Loucy (cell line): ENCODE measurements at regions not wholly inside any gene's neighbourhood (a gene's known extent, or its start where the extent isn't known, plus 50 kb on each side); places are given as distances from the start of the nearest gene placed in this dataset.
"Not testable (repeated sequence)": the region's sequence is repeated elsewhere in the genome, so short reads cannot be mapped to it uniquely, and the experiment has no call there.

Experiments used
- H2AFZ ChIP-seq: fragments of 200-600 bp; sonication (generic); 2 replicates; pipeline ENCODE4 v1.6.0; 2016; ENCODE audit warnings: antibody characterized with exemption, mild to moderate bottlenecking, low read length, moderate library complexity
- H3F3A ChIP-seq: fragments of 200-600 bp; 2 replicates; pipeline ENCODE4 v1.6.0; 2016; ENCODE audit warnings: antibody characterized with exemption, low read depth, mild to moderate bottlenecking
- H3K27me3 ChIP-seq: fragments of 200-600 bp; sonication (generic); 2 replicates; pipeline ENCODE4 v1.6.1; 2014; ENCODE audit warnings: low read length, mild to moderate bottlenecking; ENCODE audit not compliant: insufficient read depth, poor library complexity, severe bottlenecking
- H3K36me3 ChIP-seq: fragments of 200-600 bp; sonication (generic); 2 replicates; pipeline ENCODE4 v1.6.1; 2016; ENCODE audit warnings: low read length; ENCODE audit not compliant: insufficient read depth
- H3K4me1 ChIP-seq: fragments of 200-600 bp; sonication (generic); 2 replicates; pipeline ENCODE4 v1.5.1; 2014; ENCODE audit warnings: low read length, mild to moderate bottlenecking; ENCODE audit not compliant: insufficient read depth, poor library complexity, severe bottlenecking
- H3K4me2 ChIP-seq: fragments of 200-600 bp; sonication (generic); 2 replicates; pipeline ENCODE4 v1.6.0; 2014; ENCODE audit warnings: antibody characterized with exemption, low read length, low read depth, mild to moderate bottlenecking; ENCODE audit not compliant: poor library complexity, severe bottlenecking
- H3K4me3 ChIP-seq: fragments of 200-600 bp; sonication (generic); 2 replicates; pipeline ENCODE4 v1.5.1; 2014; ENCODE audit warnings: low read length, mild to moderate bottlenecking, mixed read lengths; ENCODE audit not compliant: poor library complexity, severe bottlenecking
- H3K79me2 ChIP-seq: fragments of 200-600 bp; sonication (generic); 2 replicates; pipeline ENCODE4 v1.6.1; 2014; ENCODE audit warnings: low read length; ENCODE audit not compliant: insufficient read depth
- H3K9ac ChIP-seq: fragments of 200-600 bp; sonication (generic); 2 replicates; pipeline ENCODE4 v1.6.0; 2014; ENCODE audit warnings: mild to moderate bottlenecking, low read depth, low read length, moderate library complexity; ENCODE audit not compliant: poor library complexity, severe bottlenecking
- H3K9me2 ChIP-seq: fragments of 200-600 bp; sonication (generic); replicated peaks from 2 replicates; pipeline ENCODE4 v1.6.1; 2016; ENCODE audit warnings: low read depth, low read length, mixed read lengths
- H3K9me3 ChIP-seq: fragments of 200-600 bp; sonication (generic); 2 replicates; pipeline ENCODE4 v1.6.1; 2014; ENCODE audit warnings: mild to moderate bottlenecking, antibody characterized with exemption, low read length, low read depth; ENCODE audit not compliant: insufficient read depth
- H4K20me1 ChIP-seq: fragments of 200-600 bp; sonication (generic); 2 replicates; pipeline ENCODE4 v1.6.0; 2014; ENCODE audit warnings: antibody characterized with exemption, low read length, mild to moderate bottlenecking; ENCODE audit not compliant: insufficient read depth, poor library complexity, severe bottlenecking
- EZH2phosphoT487 ChIP-seq: fragments of 200-600 bp; IDR thresholded peaks from 2 replicates; pipeline ENCODE4 v1.6.1; 2018; ENCODE audit warnings: antibody characterized with exemption, mild to moderate bottlenecking, moderate library complexity, borderline replicate concordance
- TF ChIP-seq, protein P1 (sequence below): fragments of 200-600 bp; sonication (generic); conservative IDR thresholded peaks from 2 replicates; pipeline ENCODE4 v1.5.1; 2014; ENCODE audit warnings: mild to moderate bottlenecking, antibody characterized with exemption, low read length

GRCh38 chr11:81237139-81237538 is 1496.5 kb downstream of the FAM181B start:
- Histone ChIP-seq H3K79me2 (no peaks in the 10 kb centered on the region), H3F3A (no peaks in the 10 kb centered on the region), H3K9me2 (no peaks in the 10 kb centered on the region), H3K4me2 (no peak overlapping the region), H3K27me3 (no peaks in the 10 kb centered on the region), H3K4me3 (no peak overlapping the region), H3K9me3 (no peaks in the 10 kb centered on the region), H4K20me1 (no peaks in the 10 kb centered on the region), H2AFZ (no peak overlapping the region), H3K9ac (no peak overlapping the region), H3K4me1 (no peaks in the 10 kb centered on the region), H3K36me3 (no peaks in the 10 kb centered on the region)
- TF ChIP-seq, protein P1, sequence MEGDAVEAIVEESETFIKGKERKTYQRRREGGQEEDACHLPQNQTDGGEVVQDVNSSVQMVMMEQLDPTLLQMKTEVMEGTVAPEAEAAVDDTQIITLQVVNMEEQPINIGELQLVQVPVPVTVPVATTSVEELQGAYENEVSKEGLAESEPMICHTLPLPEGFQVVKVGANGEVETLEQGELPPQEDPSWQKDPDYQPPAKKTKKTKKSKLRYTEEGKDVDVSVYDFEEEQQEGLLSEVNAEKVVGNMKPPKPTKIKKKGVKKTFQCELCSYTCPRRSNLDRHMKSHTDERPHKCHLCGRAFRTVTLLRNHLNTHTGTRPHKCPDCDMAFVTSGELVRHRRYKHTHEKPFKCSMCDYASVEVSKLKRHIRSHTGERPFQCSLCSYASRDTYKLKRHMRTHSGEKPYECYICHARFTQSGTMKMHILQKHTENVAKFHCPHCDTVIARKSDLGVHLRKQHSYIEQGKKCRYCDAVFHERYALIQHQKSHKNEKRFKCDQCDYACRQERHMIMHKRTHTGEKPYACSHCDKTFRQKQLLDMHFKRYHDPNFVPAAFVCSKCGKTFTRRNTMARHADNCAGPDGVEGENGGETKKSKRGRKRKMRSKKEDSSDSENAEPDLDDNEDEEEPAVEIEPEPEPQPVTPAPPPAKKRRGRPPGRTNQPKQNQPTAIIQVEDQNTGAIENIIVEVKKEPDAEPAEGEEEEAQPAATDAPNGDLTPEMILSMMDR: peak; percentile 63
- TF ChIP-seq EZH2phosphoT487: no peak

DNA sequence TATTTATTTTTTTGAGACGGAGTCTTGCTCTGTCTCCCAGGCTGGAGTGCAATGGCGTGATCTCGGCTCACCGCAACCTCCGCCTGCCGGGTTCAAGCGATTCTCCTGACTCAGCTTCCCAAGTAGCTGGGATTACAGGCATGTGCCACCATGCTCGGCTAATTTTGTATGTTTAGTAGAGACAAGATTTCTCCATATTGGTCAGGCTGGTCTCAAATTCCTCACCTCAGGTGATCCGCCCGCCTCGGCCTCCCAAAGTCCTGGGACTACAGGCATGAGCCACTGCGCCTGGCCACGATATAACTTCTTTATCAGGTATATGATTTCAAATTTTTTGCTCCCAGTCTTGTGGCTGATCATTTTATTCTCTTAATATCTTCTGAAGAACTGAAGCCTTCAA is 1506.3 kb downstream of the FAM181B start:
- not testable (repeated sequence) for H3K27me3 ChIP-seq, H3K79me2 ChIP-seq, H2AFZ ChIP-seq, H4K20me1 ChIP-seq, H3K4me2 ChIP-seq, H3F3A ChIP-seq, H3K9ac ChIP-seq, H3K9me2 ChIP-seq, H3K4me1 ChIP-seq, H3K9me3 ChIP-seq, H3K36me3 ChIP-seq, H3K4me3 ChIP-seq

DNA sequence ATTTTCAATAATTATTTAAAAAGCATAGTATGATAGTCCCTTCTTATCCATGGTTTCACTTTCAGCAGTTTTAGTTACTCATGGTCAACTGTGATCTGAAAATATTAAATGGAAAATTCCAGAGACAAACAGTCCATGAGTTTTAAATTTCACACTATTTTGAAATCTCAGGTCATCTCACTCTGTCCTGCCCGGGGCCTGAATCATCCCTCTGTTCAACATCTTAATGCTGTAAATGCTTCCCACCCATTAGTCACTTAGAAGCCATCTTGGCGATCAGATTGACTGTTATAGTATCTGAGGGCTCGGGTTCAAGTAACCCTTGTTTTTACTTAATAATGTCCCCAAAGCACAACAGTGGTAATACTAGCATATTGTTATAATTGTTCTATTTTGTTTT is 1509.3 kb downstream of the FAM181B start:
- H2AFZ ChIP-seq: no peak overlapping the region
- H4K20me1 ChIP-seq: no peaks in the 10 kb centered on the region
- H3K4me2 ChIP-seq: no peak overlapping the region
- no peak overlapping the region for H3K9ac ChIP-seq
- no peaks in the 10 kb centered on the region for H3K4me1 ChIP-seq
- no peaks in the 10 kb centered on the region for H3K9me2 ChIP-seq
- H3K27me3 ChIP-seq: no peaks in the 10 kb centered on the region
- H3K9me3 ChIP-seq: no peaks in the 10 kb centered on the region
- no peaks in the 10 kb centered on the region for H3K36me3 ChIP-seq
- no peaks in the 10 kb centered on the region for H3F3A ChIP-seq
- H3K79me2 ChIP-seq: no peaks in the 10 kb centered on the region
- TF ChIP-seq, protein P1: no peak
- TF ChIP-seq EZH2phosphoT487: no peak
- H3K4me3 ChIP-seq: no peak overlapping the region

- H3F3A ChIP-seq: no peaks in the 10 kb centered on the region
- H3K9ac ChIP-seq: no peak overlapping the region
- H3K9me2 ChIP-seq: no peaks in the 10 kb centered on the region
- H3K4me2 ChIP-seq: no peak overlapping the region
- no peaks in the 10 kb centered on the region for H3K79me2 ChIP-seq
- TF ChIP-seq, protein P1: no peak
- TF ChIP-seq EZH2phosphoT487: no peak
- no peaks in the 10 kb centered on the region for H4K20me1 ChIP-seq
- H3K27me3 ChIP-seq: no peaks in the 10 kb centered on the region
- H2AFZ ChIP-seq: no peak overlapping the region
- H3K36me3 ChIP-seq: no peaks in the 10 kb centered on the region
- no peak overlapping the region for H3K4me3 ChIP-seq
- H3K4me1 ChIP-seq: no peaks in the 10 kb centered on the region
- no peaks in the 10 kb centered on the region for H3K9me3 ChIP-seq
Observed at GRCh38 chr11:81222491-81222890, 1511.2 kb downstream of the FAM181B start.
